ENCODE measurements at regions not wholly inside any gene's neighbourhood (a gene's known extent, or its start where the extent isn't known, plus 50 kb on each side); places are given as distances from the start of the nearest gene placed in this dataset.

GRCh38 chr2:150832686-150833085, 345.2 kb upstream of the RND3 start:
- no peak overlapping the region for H3K27ac ChIP-seq
- TF ChIP-seq EZH2 (IDR thresholded peaks at IDR 0.05) (no peak), FOXP2 (optimal IDR thresholded peaks at IDR 0.05; ENCODE audit: control extremely low read depth, extremely low read length, insufficient read depth) (no peak), POLR2AphosphoS5 (IDR thresholded peaks at IDR 0.05; ENCODE audit: borderline replicate concordance, low read depth, low read length) (no peak)
- no peaks in the 10 kb centered on the region for H3K36me3 ChIP-seq (ENCODE audit: insufficient read depth, low read length)
- no peaks in the 10 kb centered on the region for H3K9me3 ChIP-seq (ENCODE audit: low read depth, low read length)
- H3K4me3 ChIP-seq = no peak overlapping the region
- H3K9ac ChIP-seq (ENCODE audit: insufficient read length) = no peak overlapping the region
- no peak for DNase-seq (ENCODE audit: low read depth, low spot score)

- H3K27ac ChIP-seq = no peak overlapping the region
- H3K4me3 ChIP-seq = no peak overlapping the region
- no peaks in the 10 kb centered on the region for H3K36me3 ChIP-seq (ENCODE audit: insufficient read depth, low read length)
- TF ChIP-seq EZH2 (IDR thresholded peaks at IDR 0.05) (no peak), POLR2AphosphoS5 (IDR thresholded peaks at IDR 0.05; ENCODE audit: borderline replicate concordance, low read depth, low read length) (no peak), FOXP2 (optimal IDR thresholded peaks at IDR 0.05; ENCODE audit: control extremely low read depth, extremely low read length, insufficient read depth) (no peak)
- DNase-seq (ENCODE audit: low read depth, low spot score) = no peak
- no peak overlapping the region for H3K9ac ChIP-seq (ENCODE audit: insufficient read length)
- H3K9me3 ChIP-seq (ENCODE audit: low read depth, low read length) = no peaks in the 10 kb centered on the region
Measured at GRCh38 chr2:150824118-150824517, 336.7 kb upstream of the RND3 start.

- Histone ChIP-seq H3K9me3 (ENCODE audit: low read depth, low read length) (no peaks in the 10 kb centered on the region), H3K36me3 (ENCODE audit: insufficient read depth, low read length) (no peaks in the 10 kb centered on the region), H3K4me3 (no peak overlapping the region), H3K9ac (ENCODE audit: insufficient read length) (no peak overlapping the region), H3K27ac (no peak overlapping the region)
- DNase-seq (ENCODE audit: low read depth, low spot score) = no peak
- no peak for TF ChIP-seq POLR2AphosphoS5 (IDR thresholded peaks at IDR 0.05; ENCODE audit: borderline replicate concordance, low read depth, low read length)
- TF ChIP-seq EZH2 (IDR thresholded peaks at IDR 0.05) = no peak
- no peak for TF ChIP-seq FOXP2 (optimal IDR thresholded peaks at IDR 0.05; ENCODE audit: control extremely low read depth, extremely low read length, insufficient read depth)
Measured at GRCh38 chr2:150817422-150817821, 330.0 kb upstream of the RND3 start.

DNA sequence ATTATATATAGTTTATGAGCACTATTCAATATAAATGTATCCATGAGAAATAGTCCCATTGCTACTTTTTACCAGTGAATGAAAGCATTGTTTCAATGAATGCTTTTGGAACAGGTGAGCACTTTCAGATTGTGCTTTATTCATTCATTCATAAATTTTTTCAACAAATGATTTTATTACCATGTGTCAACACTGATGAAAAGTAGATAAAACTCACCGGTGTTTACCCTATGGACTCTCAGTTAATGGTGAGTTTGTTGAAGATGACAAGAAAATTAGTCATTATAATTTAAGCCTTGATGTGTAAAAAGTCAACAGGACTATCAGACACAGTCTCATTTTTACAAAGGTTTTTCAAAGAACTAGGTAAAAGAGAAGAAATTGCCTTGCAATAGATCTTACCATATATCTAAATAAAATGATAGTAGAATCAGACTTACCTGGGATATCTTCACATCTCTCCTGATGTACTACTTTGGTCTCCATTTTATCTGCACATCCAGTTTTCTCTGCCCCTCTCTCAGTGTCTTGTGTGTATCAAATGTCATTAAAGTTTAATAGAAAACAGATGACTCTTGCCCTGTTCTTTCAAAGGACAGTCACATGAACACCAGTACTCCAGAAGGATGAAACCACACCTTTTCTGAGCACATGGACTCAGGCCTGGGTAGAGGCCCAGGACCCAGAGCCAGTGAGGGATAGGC, 325.3 kb upstream of the RND3 start:
- Histone ChIP-seq H3K9ac (ENCODE audit: insufficient read length) (no peak overlapping the region), H3K36me3 (ENCODE audit: insufficient read depth, low read length) (no peaks in the 10 kb centered on the region), H3K4me3 (no peak overlapping the region), H3K27ac (no peak overlapping the region), H3K9me3 (ENCODE audit: low read depth, low read length) (no peaks in the 10 kb centered on the region)
- no peak for DNase-seq (ENCODE audit: low read depth, low spot score)
- TF ChIP-seq FOXP2 (optimal IDR thresholded peaks at IDR 0.05; ENCODE audit: control extremely low read depth, extremely low read length, insufficient read depth) = no peak
- TF ChIP-seq EZH2 (IDR thresholded peaks at IDR 0.05) = no peak
- TF ChIP-seq POLR2AphosphoS5 (IDR thresholded peaks at IDR 0.05; ENCODE audit: borderline replicate concordance, low read depth, low read length) = no peak

DNA sequence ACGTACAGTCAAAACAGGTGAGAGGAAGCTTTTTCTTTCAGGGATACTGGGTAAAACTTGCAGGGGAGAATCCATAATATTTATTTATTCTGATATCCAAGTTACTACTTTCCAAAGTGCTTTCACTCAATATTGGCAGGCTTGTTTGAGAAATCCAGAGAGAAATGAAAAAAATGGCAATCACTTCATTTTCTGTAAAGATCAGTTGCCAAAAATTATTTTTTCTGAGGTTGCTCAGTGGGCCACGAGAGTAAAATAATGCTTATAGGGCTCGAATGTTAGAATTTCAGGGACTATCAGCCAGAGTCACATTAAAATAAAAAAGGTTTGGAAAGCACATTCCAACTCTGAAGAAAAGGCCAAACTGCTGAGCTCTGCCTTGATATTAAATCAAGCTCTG, 324.6 kb upstream of the RND3 start:
- Histone ChIP-seq H3K4me3 (no peak overlapping the region), H3K9me3 (ENCODE audit: low read depth, low read length) (no peaks in the 10 kb centered on the region), H3K9ac (ENCODE audit: insufficient read length) (no peak overlapping the region), H3K27ac (no peak overlapping the region), H3K36me3 (ENCODE audit: insufficient read depth, low read length) (no peaks in the 10 kb centered on the region)
- no peak for DNase-seq (ENCODE audit: low read depth, low spot score)
- TF ChIP-seq POLR2AphosphoS5 (IDR thresholded peaks at IDR 0.05; ENCODE audit: borderline replicate concordance, low read depth, low read length) = no peak
- TF ChIP-seq FOXP2 (optimal IDR thresholded peaks at IDR 0.05; ENCODE audit: control extremely low read depth, extremely low read length, insufficient read depth) = no peak
- no peak for TF ChIP-seq EZH2 (IDR thresholded peaks at IDR 0.05)

DNA sequence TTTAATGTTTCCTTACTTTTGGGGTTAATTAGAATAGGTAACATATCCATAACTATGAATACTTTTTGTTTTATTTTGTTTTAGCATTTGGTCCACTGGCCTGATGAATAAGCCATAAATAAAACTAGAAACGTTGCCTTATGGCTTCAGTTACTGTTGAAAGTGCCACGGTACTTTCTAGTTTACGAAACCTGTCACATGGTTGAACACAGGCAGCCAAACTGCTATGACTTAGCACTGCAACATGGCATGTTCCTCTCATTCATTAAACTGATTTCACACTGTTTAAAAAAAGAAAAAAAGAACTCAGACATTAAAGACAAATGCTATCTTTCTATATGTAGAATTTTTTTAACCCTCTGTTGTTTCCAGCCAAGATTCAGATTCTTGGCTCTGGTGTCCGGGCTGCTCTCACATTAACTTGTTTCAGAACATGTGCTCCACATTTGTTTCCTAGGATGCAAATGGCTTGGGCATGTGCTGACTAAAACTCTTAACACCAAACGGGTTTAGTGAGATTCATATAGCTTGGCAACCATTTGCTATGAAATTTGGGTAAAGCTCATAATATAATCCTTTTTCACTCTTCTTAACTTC, 323.9 kb upstream of the RND3 start:
- no peak overlapping the region for H3K9ac ChIP-seq (ENCODE audit: insufficient read length)
- H3K9me3 ChIP-seq (ENCODE audit: low read depth, low read length) = no peaks in the 10 kb centered on the region
- H3K27ac ChIP-seq = no peak overlapping the region
- no peak overlapping the region for H3K4me3 ChIP-seq
- no peaks in the 10 kb centered on the region for H3K36me3 ChIP-seq (ENCODE audit: insufficient read depth, low read length)
- TF ChIP-seq POLR2AphosphoS5 (IDR thresholded peaks at IDR 0.05; ENCODE audit: borderline replicate concordance, low read depth, low read length) = no peak
- DNase-seq (ENCODE audit: low read depth, low spot score) = no peak

- Histone ChIP-seq H3K27ac (no peak overlapping the region), H3K9me3 (ENCODE audit: low read depth, low read length) (no peaks in the 10 kb centered on the region), H3K4me3 (no peak overlapping the region), H3K36me3 (ENCODE audit: insufficient read depth, low read length) (no peaks in the 10 kb centered on the region), H3K9ac (ENCODE audit: insufficient read length) (no peak overlapping the region)
- TF ChIP-seq EZH2 (IDR thresholded peaks at IDR 0.05) (no peak), FOXP2 (optimal IDR thresholded peaks at IDR 0.05; ENCODE audit: control extremely low read depth, extremely low read length, insufficient read depth) (no peak), POLR2AphosphoS5 (IDR thresholded peaks at IDR 0.05; ENCODE audit: borderline replicate concordance, low read depth, low read length) (no peak)
- no peak for DNase-seq (ENCODE audit: low read depth, low spot score)
Measured at GRCh38 chr2:150809103-150809502, 321.6 kb upstream of the RND3 start.

GRCh38 chr2:150806336-150806735, 318.9 kb upstream of the RND3 start:
- Histone ChIP-seq H3K9ac (ENCODE audit: insufficient read length) (no peak overlapping the region), H3K9me3 (ENCODE audit: low read depth, low read length) (no peaks in the 10 kb centered on the region), H3K36me3 (ENCODE audit: insufficient read depth, low read length) (no peaks in the 10 kb centered on the region), H3K4me3 (no peak overlapping the region), H3K27ac (no peak overlapping the region)
- TF ChIP-seq FOXP2 (optimal IDR thresholded peaks at IDR 0.05; ENCODE audit: control extremely low read depth, extremely low read length, insufficient read depth) (no peak), POLR2AphosphoS5 (IDR thresholded peaks at IDR 0.05; ENCODE audit: borderline replicate concordance, low read depth, low read length) (no peak), EZH2 (IDR thresholded peaks at IDR 0.05) (no peak)
- no peak for DNase-seq (ENCODE audit: low read depth, low spot score)
